Gastrocnemius medialis (tissue), 4 donors: ENCODE measurements at regions not wholly inside any gene's neighbourhood (a gene's known extent, or its start where the extent isn't known, plus 50 kb on each side); places are given as distances from the start of the nearest gene placed in this dataset.

Experiments used
- ATAC-seq, 2 donors: fragments of 150-250 bp; one replicate each; pipeline ENCODE4 v1.9.1; 2016
- DNase-seq, 2 donors: peaks; one replicate each; pipeline ENCODE4 v3.0.0-alpha.2; 2019
- H3K27ac ChIP-seq, 4 donors: fragments of 200-600 bp; sonication (generic); 1 replicate in 1 of 4; 2 replicates in 3 of 4; pipeline ENCODE4 v1.5.1; 2016 to 2018; ENCODE audit warnings: mild to moderate bottlenecking in 2 of 4, moderate library complexity in 1 of 4
- H3K27me3 ChIP-seq, 3 donors: fragments of 200-600 bp; sonication (generic) in 2 of 3; 1 replicate in 1 of 3; 2 replicates in 2 of 3; pipeline versions ENCODE4 v1.5.1 to v1.6.0; 2016 to 2019; ENCODE audit warnings: mild to moderate bottlenecking in 1 of 3, moderate library complexity in 1 of 3
- H3K36me3 ChIP-seq, 2 donors: fragments of 200-600 bp; sonication (generic) in 1 of 2; one replicate each; pipeline ENCODE4 v1.5.1; 2017 to 2018
- H3K4me1 ChIP-seq, 2 donors: fragments of 200-600 bp; sonication (generic) in 1 of 2; one replicate each; pipeline ENCODE4 v1.5.1; 2016 to 2017; ENCODE audit warnings: mild to moderate bottlenecking in 2 of 2
- H3K4me3 ChIP-seq, 4 donors: fragments of 200-600 bp; sonication (generic) in 3 of 4; 1 replicate in 1 of 4; 2 replicates in 3 of 4; pipeline ENCODE4 v1.5.1; 2016 to 2019; ENCODE audit warnings: mild to moderate bottlenecking in 2 of 4
- H3K9me3 ChIP-seq, 3 donors: fragments of 200-600 bp; sonication (generic) in 2 of 3; 1 replicate in 1 of 3; 2 replicates in 2 of 3; pipeline ENCODE4 v1.5.1; 2016 to 2019
- POLR2A ChIP-seq, 2 donors: fragments of 450-650 bp; IDR thresholded peaks; one replicate each; pipeline ENCODE4 v1.6.1; 2017; ENCODE audit warnings: antibody characterized with exemption in 2 of 2, mild to moderate bottlenecking in 2 of 2, moderate library complexity in 2 of 2
- in situ Hi-C, 4 donors: fragments of 200-750 bp; cut with MboI; loops; one replicate each; pipeline versions ENCODE4 v1.15.0 to v1.8.0; 2017; ENCODE audit warnings: low sequenced_read_pairs in 4 of 4
- intact Hi-C: fragments of 100-400 bp; cut with DNase I; formaldehyde crosslinking; loops from one replicate; pipeline ENCODE4 v1.15.1; 2023; ENCODE audit warnings: low total_unique reads
- TF ChIP-seq, protein P1 (sequence below), 5 experiments: fragments of 450-650 bp in 3 of 5; fragments of 200-600 bp in 2 of 5; sonication (generic) in 2 of 5; IDR thresholded peaks in 4 of 5; conservative IDR thresholded peaks in 1 of 5; 1 replicate in 4 of 5; 2 replicates in 1 of 5; pipeline ENCODE4 v1.5.1; 2016 to 2019; ENCODE audit warnings: antibody characterized with exemption in 5 of 5, mild to moderate bottlenecking in 3 of 5, moderate library complexity in 3 of 5

DNA sequence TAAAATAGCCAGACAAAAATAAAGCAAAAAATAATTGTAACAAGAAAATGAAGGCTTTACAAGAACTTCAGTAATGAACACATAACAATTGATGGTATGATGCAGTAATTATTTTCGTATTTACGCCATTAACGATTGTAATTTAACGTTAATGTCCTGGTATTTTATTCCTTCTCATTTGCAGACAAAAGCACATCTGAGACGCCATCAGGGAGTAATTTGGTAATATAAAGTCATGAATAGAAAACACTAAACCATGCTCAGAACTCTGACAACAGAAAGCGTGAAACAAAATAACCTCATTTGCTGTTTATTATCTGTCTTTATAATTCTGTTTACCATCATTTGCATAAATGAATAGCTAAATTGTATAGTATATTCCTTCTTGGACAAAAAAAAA is 336.6 kb upstream of the THRB start:
- TF ChIP-seq, protein P1, sequence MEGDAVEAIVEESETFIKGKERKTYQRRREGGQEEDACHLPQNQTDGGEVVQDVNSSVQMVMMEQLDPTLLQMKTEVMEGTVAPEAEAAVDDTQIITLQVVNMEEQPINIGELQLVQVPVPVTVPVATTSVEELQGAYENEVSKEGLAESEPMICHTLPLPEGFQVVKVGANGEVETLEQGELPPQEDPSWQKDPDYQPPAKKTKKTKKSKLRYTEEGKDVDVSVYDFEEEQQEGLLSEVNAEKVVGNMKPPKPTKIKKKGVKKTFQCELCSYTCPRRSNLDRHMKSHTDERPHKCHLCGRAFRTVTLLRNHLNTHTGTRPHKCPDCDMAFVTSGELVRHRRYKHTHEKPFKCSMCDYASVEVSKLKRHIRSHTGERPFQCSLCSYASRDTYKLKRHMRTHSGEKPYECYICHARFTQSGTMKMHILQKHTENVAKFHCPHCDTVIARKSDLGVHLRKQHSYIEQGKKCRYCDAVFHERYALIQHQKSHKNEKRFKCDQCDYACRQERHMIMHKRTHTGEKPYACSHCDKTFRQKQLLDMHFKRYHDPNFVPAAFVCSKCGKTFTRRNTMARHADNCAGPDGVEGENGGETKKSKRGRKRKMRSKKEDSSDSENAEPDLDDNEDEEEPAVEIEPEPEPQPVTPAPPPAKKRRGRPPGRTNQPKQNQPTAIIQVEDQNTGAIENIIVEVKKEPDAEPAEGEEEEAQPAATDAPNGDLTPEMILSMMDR (IDR thresholded peaks at IDR 0.05 in 4 of 5, conservative IDR thresholded peaks at IDR 0.05 in 1 of 5) = no peak
- TF ChIP-seq POLR2A (IDR thresholded peaks at IDR 0.05) = no peak
- Histone ChIP-seq H3K27me3 (no peaks in the 10 kb centered on the region), H3K27ac (no peak overlapping the region), H3K36me3 (no peaks in the 10 kb centered on the region), H3K4me1 (peaks cover 0 to 16% of the 10 kb centered on the region in 2 donors), H3K9me3 (no peaks in the 10 kb centered on the region), H3K4me3 (no peak overlapping the region)
- in situ Hi-C loops = no loop called here
- ATAC-seq (no peak), DNase-seq (no peak)
- intact Hi-C loops = no loop called here

- H3K4me3 ChIP-seq = no peak overlapping the region
- no peaks in the 10 kb centered on the region for H3K27me3 ChIP-seq
- no peak for TF ChIP-seq POLR2A (IDR thresholded peaks at IDR 0.05)
- TF ChIP-seq, protein P1 (IDR thresholded peaks at IDR 0.05 in 4 of 5, conservative IDR thresholded peaks at IDR 0.05 in 1 of 5) = no peak
- in situ Hi-C loops = no loop called here
- DNase-seq (no peak), ATAC-seq (no peak)
- peaks cover 0 to 16% of the 10 kb centered on the region in 2 donors for H3K4me1 ChIP-seq
- H3K27ac ChIP-seq = no peak overlapping the region
- no peaks in the 10 kb centered on the region for H3K9me3 ChIP-seq
- no peaks in the 10 kb centered on the region for H3K36me3 ChIP-seq
- intact Hi-C loops = no loop called here
Measured at GRCh38 chr3:24832891-24833290, 338.2 kb upstream of the THRB start.

- ATAC-seq = no peak
- H3K4me1 ChIP-seq = peaks cover 0 to 10% of the 10 kb centered on the region in 2 donors
- no peak overlapping the region for H3K4me3 ChIP-seq
- no peak for DNase-seq
- intact Hi-C loops (no loop called here), in situ Hi-C loops (no loop called here)
- no peaks in the 10 kb centered on the region for H3K9me3 ChIP-seq
- H3K27me3 ChIP-seq = no peaks in the 10 kb centered on the region
- TF ChIP-seq, protein P1 (IDR thresholded peaks at IDR 0.05 in 4 of 5, conservative IDR thresholded peaks at IDR 0.05 in 1 of 5) = no peak
- no peak for TF ChIP-seq POLR2A (IDR thresholded peaks at IDR 0.05)
- H3K36me3 ChIP-seq = no peaks in the 10 kb centered on the region
- H3K27ac ChIP-seq = no peak overlapping the region
Measured at GRCh38 chr3:24834442-24834841, 339.8 kb upstream of the THRB start.

- H3K4me1 ChIP-seq = no peaks in the 10 kb centered on the region
- in situ Hi-C loops (no loop called here), intact Hi-C loops (no loop called here)
- H3K9me3 ChIP-seq = no peaks in the 10 kb centered on the region
- no peak for DNase-seq
- no peak overlapping the region for H3K27ac ChIP-seq
- TF ChIP-seq, protein P1 (IDR thresholded peaks at IDR 0.05 in 4 of 5, conservative IDR thresholded peaks at IDR 0.05 in 1 of 5) = no peak
- TF ChIP-seq POLR2A (IDR thresholded peaks at IDR 0.05) = no peak
- ATAC-seq = no peak
- H3K4me3 ChIP-seq = no peak overlapping the region
- H3K36me3 ChIP-seq = no peaks in the 10 kb centered on the region
- no peaks in the 10 kb centered on the region for H3K27me3 ChIP-seq
Measured at GRCh38 chr3:24835510-24835909, 340.9 kb upstream of the THRB start.

DNA sequence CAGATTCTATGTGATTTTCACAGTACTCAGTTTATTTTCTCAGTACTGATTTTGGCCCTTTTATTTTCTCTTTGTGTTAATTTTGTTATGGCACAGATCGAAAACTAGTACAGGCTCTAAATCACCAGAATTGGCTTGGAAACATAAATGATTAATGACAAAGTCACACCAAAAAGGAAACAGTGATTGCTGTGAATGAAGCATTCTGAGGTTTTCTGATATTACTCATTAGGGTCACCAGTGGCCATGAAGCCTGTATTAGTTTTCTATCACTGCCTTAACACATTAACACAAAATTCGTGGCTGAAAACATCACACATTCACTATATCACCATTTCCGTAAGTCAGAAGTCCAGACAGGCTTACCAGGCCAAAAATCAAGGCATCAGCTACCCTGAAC is 343.0 kb upstream of the THRB start:
- no peak overlapping the region for H3K27ac ChIP-seq
- intact Hi-C loops = no loop called here
- in situ Hi-C loops = no loop called here
- ATAC-seq (no peak), DNase-seq (no peak)
- no peaks in the 10 kb centered on the region for H3K4me1 ChIP-seq
- no peaks in the 10 kb centered on the region for H3K36me3 ChIP-seq
- H3K4me3 ChIP-seq = no peak overlapping the region
- H3K9me3 ChIP-seq = no peaks in the 10 kb centered on the region
- no peak for TF ChIP-seq POLR2A (IDR thresholded peaks at IDR 0.05)
- TF ChIP-seq, protein P1 (IDR thresholded peaks at IDR 0.05 in 4 of 5, conservative IDR thresholded peaks at IDR 0.05 in 1 of 5) = no peak
- H3K27me3 ChIP-seq = no peaks in the 10 kb centered on the region
